DOHH2 (cell line): ENCODE measurements at regions not wholly inside any gene's neighbourhood (a gene's known extent, or its start where the extent isn't known, plus 50 kb on each side); places are given as distances from the start of the nearest gene placed in this dataset.

Source experiments
- EZH2phosphoT487 ChIP-seq: fragments of 200-600 bp; sonication (generic); IDR thresholded peaks from 2 replicates; pipeline ENCODE4 v1.6.1; 2017; ENCODE audit warnings: borderline replicate concordance, mild to moderate bottlenecking, antibody characterized with exemption, low read length, moderate library complexity, mixed read lengths
- TF ChIP-seq, protein P1 (sequence below): fragments of 200-600 bp; sonication (generic); IDR thresholded peaks from one replicate; pipeline ENCODE4 v1.5.1; 2014; ENCODE audit warnings: antibody characterized with exemption, mild to moderate bottlenecking, low read depth, low read length; ENCODE audit not compliant: poor library complexity, severe bottlenecking

DNA sequence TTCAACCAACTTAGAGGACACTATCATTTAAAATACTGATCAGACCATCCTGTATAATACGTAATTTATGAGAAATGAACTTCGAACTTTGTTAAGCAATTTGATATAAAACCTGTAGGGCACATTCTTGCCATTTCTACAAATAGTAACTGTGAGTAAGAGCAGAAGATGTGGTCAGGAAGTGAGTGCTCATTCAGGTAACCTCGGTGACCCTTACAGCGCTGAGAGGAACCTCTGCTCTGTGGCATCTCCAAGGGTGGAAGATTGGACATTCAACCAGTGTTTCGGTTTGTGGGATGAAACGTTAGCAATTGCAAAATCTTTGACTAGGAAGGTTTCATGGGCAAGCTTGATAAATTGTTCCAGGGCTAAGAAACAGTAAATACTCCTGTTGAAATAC is 194.8 kb upstream of the IRX2 start:
- TF ChIP-seq, protein P1, sequence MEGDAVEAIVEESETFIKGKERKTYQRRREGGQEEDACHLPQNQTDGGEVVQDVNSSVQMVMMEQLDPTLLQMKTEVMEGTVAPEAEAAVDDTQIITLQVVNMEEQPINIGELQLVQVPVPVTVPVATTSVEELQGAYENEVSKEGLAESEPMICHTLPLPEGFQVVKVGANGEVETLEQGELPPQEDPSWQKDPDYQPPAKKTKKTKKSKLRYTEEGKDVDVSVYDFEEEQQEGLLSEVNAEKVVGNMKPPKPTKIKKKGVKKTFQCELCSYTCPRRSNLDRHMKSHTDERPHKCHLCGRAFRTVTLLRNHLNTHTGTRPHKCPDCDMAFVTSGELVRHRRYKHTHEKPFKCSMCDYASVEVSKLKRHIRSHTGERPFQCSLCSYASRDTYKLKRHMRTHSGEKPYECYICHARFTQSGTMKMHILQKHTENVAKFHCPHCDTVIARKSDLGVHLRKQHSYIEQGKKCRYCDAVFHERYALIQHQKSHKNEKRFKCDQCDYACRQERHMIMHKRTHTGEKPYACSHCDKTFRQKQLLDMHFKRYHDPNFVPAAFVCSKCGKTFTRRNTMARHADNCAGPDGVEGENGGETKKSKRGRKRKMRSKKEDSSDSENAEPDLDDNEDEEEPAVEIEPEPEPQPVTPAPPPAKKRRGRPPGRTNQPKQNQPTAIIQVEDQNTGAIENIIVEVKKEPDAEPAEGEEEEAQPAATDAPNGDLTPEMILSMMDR, result no peak
- TF ChIP-seq EZH2phosphoT487, result no peak
